Prostate gland (tissue), 2 donors: ENCODE measurements at regions not wholly inside any gene's neighbourhood (a gene's known extent, or its start where the extent isn't known, plus 50 kb on each side); places are given as distances from the start of the nearest gene placed in this dataset.

ENCODE experiments used
- DNase-seq: peaks from one replicate; pipeline ENCODE4 v3.0.0-alpha.2; 2019; ENCODE audit warnings: low spot score
- H3K27ac ChIP-seq, 2 donors: fragments of 200-600 bp; sonication (generic); 2 replicates each; pipeline ENCODE4 v1.5.1; 2017 to 2019
- H3K27me3 ChIP-seq: fragments of 200-600 bp; sonication (generic); replicated peaks from 2 replicates; pipeline ENCODE4 v1.5.1; 2019; ENCODE audit not compliant: insufficient read depth
- H3K36me3 ChIP-seq, 2 donors: fragments of 200-600 bp; sonication (generic); 1 replicate in 1 of 2; 2 replicates in 1 of 2; pipeline versions ENCODE4 v1.5.1 to v1.8.1; 2017 to 2019
- H3K4me1 ChIP-seq: fragments of 200-600 bp; sonication (generic); replicated peaks from 2 replicates; pipeline ENCODE4 v1.5.1; 2019
- H3K4me3 ChIP-seq, 2 donors: fragments of 200-600 bp; sonication (generic); 2 replicates each; pipeline ENCODE4 v1.5.1; 2017 to 2019
- H3K9me3 ChIP-seq: fragments of 200-600 bp; sonication (generic); 2 replicates; pipeline ENCODE4 v1.5.1; 2017
- POLR2A ChIP-seq: fragments of 450-650 bp; IDR thresholded peaks from one replicate; pipeline ENCODE4 v1.6.1; 2016; ENCODE audit warnings: antibody characterized with exemption, mild to moderate bottlenecking
- POLR2AphosphoS5 ChIP-seq: sonication (generic); formaldehyde crosslinking; IDR thresholded peaks from one replicate; pipeline ENCODE4 v1.6.1; 2017; ENCODE audit warnings: antibody characterized with exemption
- WGBS: methylation state at CpG from one replicate; pipeline ENCODE4 v1.1.5; 2018; 5-methylcytosine and 5-hydroxymethylcytosine counted together
- intact Hi-C: fragments of 100-400 bp; cut with DNase I; formaldehyde crosslinking; loops from one replicate; pipeline ENCODE4 v1.14.2; 2022
- TF ChIP-seq, protein P1 (sequence below), 4 experiments: fragments of 200-600 bp in 2 of 4; fragments of 450-650 bp in 2 of 4; sonication (generic) in 2 of 4; IDR thresholded peaks; 1 replicate in 3 of 4; 2 replicates in 1 of 4; pipeline ENCODE4 v1.5.1; 2016 to 2019; ENCODE audit warnings: antibody characterized with exemption in 4 of 4, mild to moderate bottlenecking in 2 of 4, moderate library complexity in 2 of 4

DNA sequence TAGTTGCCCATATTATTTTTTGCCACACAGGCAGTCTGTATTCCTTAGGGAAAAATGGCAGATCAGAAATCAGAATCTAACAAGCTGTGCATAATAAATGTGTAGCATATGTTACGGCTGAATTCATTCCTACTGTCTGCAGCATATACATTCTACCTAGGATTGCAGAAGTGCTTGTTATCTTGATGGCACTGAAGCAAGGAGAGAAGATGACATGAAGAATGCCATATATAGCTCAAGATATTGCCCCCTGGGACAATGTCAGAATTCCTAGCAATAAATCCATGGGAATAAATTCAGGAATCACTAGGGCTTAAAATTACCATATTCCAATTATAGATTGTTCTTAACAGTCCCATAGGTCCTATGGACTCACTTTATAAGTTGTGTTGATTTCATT is 293.0 kb upstream of the CNR1 start:
- Histone ChIP-seq H3K27me3 (no peaks in the 10 kb centered on the region), H3K4me1 (no peaks in the 10 kb centered on the region), H3K9me3 (no peaks in the 10 kb centered on the region), H3K27ac (no peak overlapping the region), H3K4me3 (no peak overlapping the region), H3K36me3 (no peaks in the 10 kb centered on the region)
- TF ChIP-seq, protein P1, sequence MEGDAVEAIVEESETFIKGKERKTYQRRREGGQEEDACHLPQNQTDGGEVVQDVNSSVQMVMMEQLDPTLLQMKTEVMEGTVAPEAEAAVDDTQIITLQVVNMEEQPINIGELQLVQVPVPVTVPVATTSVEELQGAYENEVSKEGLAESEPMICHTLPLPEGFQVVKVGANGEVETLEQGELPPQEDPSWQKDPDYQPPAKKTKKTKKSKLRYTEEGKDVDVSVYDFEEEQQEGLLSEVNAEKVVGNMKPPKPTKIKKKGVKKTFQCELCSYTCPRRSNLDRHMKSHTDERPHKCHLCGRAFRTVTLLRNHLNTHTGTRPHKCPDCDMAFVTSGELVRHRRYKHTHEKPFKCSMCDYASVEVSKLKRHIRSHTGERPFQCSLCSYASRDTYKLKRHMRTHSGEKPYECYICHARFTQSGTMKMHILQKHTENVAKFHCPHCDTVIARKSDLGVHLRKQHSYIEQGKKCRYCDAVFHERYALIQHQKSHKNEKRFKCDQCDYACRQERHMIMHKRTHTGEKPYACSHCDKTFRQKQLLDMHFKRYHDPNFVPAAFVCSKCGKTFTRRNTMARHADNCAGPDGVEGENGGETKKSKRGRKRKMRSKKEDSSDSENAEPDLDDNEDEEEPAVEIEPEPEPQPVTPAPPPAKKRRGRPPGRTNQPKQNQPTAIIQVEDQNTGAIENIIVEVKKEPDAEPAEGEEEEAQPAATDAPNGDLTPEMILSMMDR (IDR thresholded peaks at IDR 0.05): no peak
- TF ChIP-seq POLR2AphosphoS5 (no peak), POLR2A (no peak)
- intact Hi-C loops: no loop called here
- WGBS: 93% methylated on average over 1 of the region's 1 CpG
- no peak for DNase-seq

DNA sequence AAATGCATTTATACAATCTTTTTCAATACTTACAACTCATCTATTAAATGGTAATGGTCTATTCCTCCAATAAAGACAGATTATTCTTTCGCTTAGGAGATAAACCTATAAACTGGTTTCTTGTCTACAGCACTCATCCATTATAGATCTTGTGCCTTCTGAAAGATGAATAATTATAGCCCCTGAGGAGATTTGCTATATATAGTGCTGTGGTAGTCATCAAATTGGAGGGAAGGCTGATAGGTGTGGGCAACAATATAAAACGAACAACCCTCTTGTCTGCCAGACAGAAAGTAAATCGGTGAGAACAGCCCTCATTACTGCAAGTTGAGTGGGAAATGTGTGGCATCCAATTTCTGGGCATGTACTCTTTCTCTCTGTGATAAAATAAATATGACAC is 292.5 kb upstream of the CNR1 start:
- Histone ChIP-seq H3K4me3 (no peak overlapping the region), H3K36me3 (no peaks in the 10 kb centered on the region), H3K27me3 (no peaks in the 10 kb centered on the region), H3K9me3 (no peaks in the 10 kb centered on the region), H3K4me1 (no peaks in the 10 kb centered on the region), H3K27ac (no peak overlapping the region)
- no peak for TF ChIP-seq POLR2A
- TF ChIP-seq, protein P1 (IDR thresholded peaks at IDR 0.05): no peak
- no peak for TF ChIP-seq POLR2AphosphoS5
- 86% methylated on average over 3 of the region's 3 CpGs for WGBS
- intact Hi-C loops: no loop called here
- no peak for DNase-seq

- Histone ChIP-seq H3K36me3 (no peaks in the 10 kb centered on the region), H3K9me3 (no peaks in the 10 kb centered on the region), H3K4me1 (no peaks in the 10 kb centered on the region), H3K27ac (no peak overlapping the region), H3K4me3 (no peak overlapping the region), H3K27me3 (no peaks in the 10 kb centered on the region)
- no peak for DNase-seq
- TF ChIP-seq POLR2A (no peak), POLR2AphosphoS5 (no peak)
- TF ChIP-seq, protein P1 (IDR thresholded peaks at IDR 0.05): no peak
- WGBS: 65% methylated on average over 1 of the region's 1 CpG
- intact Hi-C loops: no loop called here
Measured at GRCh38 chr6:88456221-88456859, 290.2 kb upstream of the CNR1 start.

- Histone ChIP-seq H3K4me3 (no peak overlapping the region), H3K4me1 (no peaks in the 10 kb centered on the region), H3K27me3 (no peaks in the 10 kb centered on the region), H3K9me3 (no peaks in the 10 kb centered on the region), H3K27ac (no peak overlapping the region), H3K36me3 (no peaks in the 10 kb centered on the region)
- intact Hi-C loops: no loop called here
- 65% methylated on average over 3 of the region's 3 CpGs for WGBS
- no peak for TF ChIP-seq POLR2A
- TF ChIP-seq, protein P1 (IDR thresholded peaks at IDR 0.05): no peak
- TF ChIP-seq POLR2AphosphoS5: no peak
- DNase-seq: no peak
Measured at GRCh38 chr6:88455317-88455716, 289.2 kb upstream of the CNR1 start.

GRCh38 chr6:88454658-88455057 is 288.5 kb upstream of the CNR1 start:
- H3K27ac ChIP-seq: no peak overlapping the region
- TF ChIP-seq, protein P1 (IDR thresholded peaks at IDR 0.05): no peak
- TF ChIP-seq POLR2AphosphoS5 (no peak), POLR2A (no peak)
- 74% methylated on average over 2 of the region's 2 CpGs for WGBS
- no peaks in the 10 kb centered on the region for H3K4me1 ChIP-seq
- H3K9me3 ChIP-seq: no peaks in the 10 kb centered on the region
- H3K4me3 ChIP-seq: no peak overlapping the region
- DNase-seq: no peak
- no peaks in the 10 kb centered on the region for H3K36me3 ChIP-seq
- intact Hi-C loops: no loop called here
- H3K27me3 ChIP-seq: no peaks in the 10 kb centered on the region
